ENCODE measurements at regions not wholly inside any gene's neighbourhood (a gene's known extent, or its start where the extent isn't known, plus 50 kb on each side); places are given as distances from the start of the nearest gene placed in this dataset.

DNA sequence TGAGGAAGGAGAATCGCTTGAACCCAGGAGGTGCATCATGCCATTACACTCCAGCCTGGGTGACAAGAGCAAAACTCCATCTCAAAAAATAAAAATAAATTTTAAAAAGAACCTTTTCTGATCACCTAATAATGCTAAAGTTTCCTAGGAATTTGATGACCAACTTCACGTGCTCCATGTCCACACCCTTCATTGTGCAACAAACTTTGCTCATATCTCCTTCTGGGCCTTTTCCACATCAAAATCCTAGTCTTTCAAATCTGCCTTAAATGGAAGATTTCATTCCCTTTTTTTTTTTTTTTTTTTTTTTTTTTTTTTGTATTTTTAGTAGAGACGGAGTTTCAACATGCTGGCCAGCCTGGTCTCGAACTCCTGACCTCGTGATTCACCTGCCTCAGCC, 112.5 kb upstream of the LOC128125822 start:
- TF ChIP-seq, protein P1, sequence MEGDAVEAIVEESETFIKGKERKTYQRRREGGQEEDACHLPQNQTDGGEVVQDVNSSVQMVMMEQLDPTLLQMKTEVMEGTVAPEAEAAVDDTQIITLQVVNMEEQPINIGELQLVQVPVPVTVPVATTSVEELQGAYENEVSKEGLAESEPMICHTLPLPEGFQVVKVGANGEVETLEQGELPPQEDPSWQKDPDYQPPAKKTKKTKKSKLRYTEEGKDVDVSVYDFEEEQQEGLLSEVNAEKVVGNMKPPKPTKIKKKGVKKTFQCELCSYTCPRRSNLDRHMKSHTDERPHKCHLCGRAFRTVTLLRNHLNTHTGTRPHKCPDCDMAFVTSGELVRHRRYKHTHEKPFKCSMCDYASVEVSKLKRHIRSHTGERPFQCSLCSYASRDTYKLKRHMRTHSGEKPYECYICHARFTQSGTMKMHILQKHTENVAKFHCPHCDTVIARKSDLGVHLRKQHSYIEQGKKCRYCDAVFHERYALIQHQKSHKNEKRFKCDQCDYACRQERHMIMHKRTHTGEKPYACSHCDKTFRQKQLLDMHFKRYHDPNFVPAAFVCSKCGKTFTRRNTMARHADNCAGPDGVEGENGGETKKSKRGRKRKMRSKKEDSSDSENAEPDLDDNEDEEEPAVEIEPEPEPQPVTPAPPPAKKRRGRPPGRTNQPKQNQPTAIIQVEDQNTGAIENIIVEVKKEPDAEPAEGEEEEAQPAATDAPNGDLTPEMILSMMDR (tag by site-specific recombination; IDR thresholded peaks at IDR 0.05): no peak
- TF ChIP-seq SP2 (tag by site-specific recombination; IDR thresholded peaks at IDR 0.05): no peak
- TF ChIP-seq ZBTB26 (tag by site-specific recombination; optimal IDR thresholded peaks at IDR 0.05): no peak
- no peak for TF ChIP-seq ZNF558 (tag by site-specific recombination; IDR thresholded peaks at IDR 0.05)
- TF ChIP-seq, protein P2, sequence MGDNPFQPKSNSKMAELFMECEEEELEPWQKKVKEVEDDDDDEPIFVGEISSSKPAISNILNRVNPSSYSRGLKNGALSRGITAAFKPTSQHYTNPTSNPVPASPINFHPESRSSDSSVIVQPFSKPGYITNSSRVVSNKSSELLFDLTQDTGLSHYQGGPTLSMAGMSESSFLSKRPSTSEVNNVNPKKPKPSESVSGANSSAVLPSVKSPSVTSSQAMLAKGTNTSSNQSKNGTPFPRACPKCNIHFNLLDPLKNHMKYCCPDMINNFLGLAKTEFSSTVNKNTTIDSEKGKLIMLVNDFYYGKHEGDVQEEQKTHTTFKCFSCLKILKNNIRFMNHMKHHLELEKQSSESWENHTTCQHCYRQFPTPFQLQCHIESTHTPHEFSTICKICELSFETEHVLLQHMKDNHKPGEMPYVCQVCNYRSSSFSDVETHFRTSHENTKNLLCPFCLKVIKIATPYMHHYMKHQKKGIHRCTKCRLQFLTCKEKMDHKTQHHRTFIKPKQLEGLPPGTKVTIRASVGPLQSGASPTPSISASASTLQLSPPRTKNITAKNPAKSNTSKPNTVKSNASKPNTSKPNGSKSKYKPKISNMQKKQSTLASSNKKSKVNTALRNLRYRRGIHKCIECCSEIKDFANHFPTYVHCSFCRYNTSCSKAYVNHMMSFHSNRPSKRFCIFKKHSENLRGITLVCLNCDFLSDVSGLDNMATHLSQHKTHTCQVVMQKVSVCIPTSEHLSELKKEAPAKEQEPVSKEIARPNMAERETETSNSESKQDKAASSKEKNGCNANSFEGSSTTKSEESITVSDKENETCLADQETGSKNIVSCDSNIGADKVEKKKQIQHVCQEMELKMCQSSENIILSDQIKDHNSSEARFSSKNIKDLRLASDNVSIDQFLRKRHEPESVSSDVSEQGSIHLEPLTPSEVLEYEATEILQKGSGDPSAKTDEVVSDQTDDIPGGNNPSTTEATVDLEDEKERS (tag by site-specific recombination; IDR thresholded peaks at IDR 0.05): no peak
- TF ChIP-seq ZNF121 (tag by site-specific recombination; IDR thresholded peaks at IDR 0.05): no peak
- TF ChIP-seq ZFP41 (tag by site-specific recombination; IDR thresholded peaks at IDR 0.05; ENCODE audit: borderline replicate concordance): no peak
- TF ChIP-seq ZNF302 (tag by site-specific recombination; IDR thresholded peaks at IDR 0.05; ENCODE audit: low read depth): no peak
- no peak for TF ChIP-seq GLIS1 (tag by site-specific recombination; IDR thresholded peaks at IDR 0.05)
- no peak for TF ChIP-seq PRDM10 (tag by site-specific recombination; IDR thresholded peaks at IDR 0.05)
- no peak for TF ChIP-seq REST (tag by site-specific recombination; IDR thresholded peaks at IDR 0.05)

Measured in HEK293 (cell line).